GM12878 (cell line): ENCODE measurements at regions not wholly inside any gene's neighbourhood (a gene's known extent, or its start where the extent isn't known, plus 50 kb on each side); places are given as distances from the start of the nearest gene placed in this dataset.

ENCODE experiments used
- ATAC-seq: fragments of 200-7000 bp; cut with Tn5 transposase; 3 replicates; pipeline ENCODE4 v1.9.1; 2020; ENCODE audit warnings: mild to moderate bottlenecking, moderate library complexity
- BruUV-seq: library from RNA; stranded (reverse); fragments of 400-500 nt; replicated peaks from 2 replicates; lab custom pipeline; 2021; lab: Mats Ljungman, UMichigan
- CTCF ChIA-PET: fragments of 300-600 bp; sonication (Branson Sonifier 250); formaldehyde crosslinking; extraction: SDS; loops from one replicate; lab custom pipeline; 2021; ENCODE audit warnings: inconsistent platforms; lab: Yijun Ruan, JAX
- POLR2A ChIA-PET: fragments of 350-600 bp; formaldehyde crosslinking; extraction: SDS; loops from one replicate; lab custom pipeline; 2021; ENCODE audit warnings: inconsistent platforms; lab: Charles Lee
- RAD21 ChIA-PET: fragments of 300-600 bp; sonication (Branson Sonifier 250); formaldehyde crosslinking; loops from one replicate; lab custom pipeline; 2023; ENCODE audit warnings: antibody characterized with exemption; ENCODE audit not compliant: unreplicated experiment; lab: Charles Lee
- SMC1A ChIA-PET: fragments of 300-600 bp; sonication (Branson Sonifier 250); formaldehyde crosslinking; loops from one replicate; lab custom pipeline; 2023; ENCODE audit not compliant: unreplicated experiment, uncharacterized antibody; lab: Charles Lee
- DNase-seq: peaks from one replicate; pipeline ENCODE4 v3.0.0-alpha.2; 2011; ENCODE audit warnings: low read depth, low spot score
- FAIRE-seq: peaks from 3 replicates; lab custom pipeline; 2011; peaks lifted over from hg19 to GRCh38; lab: Jason Lieb, UNC
- H2AFZ ChIP-seq: 2 replicates; pipeline ENCODE4 v1.6.0; 2011; ENCODE audit warnings: low read depth, low read length, control low read depth; ENCODE audit not compliant: control insufficient read depth
- H3K27ac ChIP-seq: 2 replicates; pipeline ENCODE4 v1.5.1; 2011; ENCODE audit warnings: control low read depth; ENCODE audit not compliant: control insufficient read depth, insufficient read depth
- H3K27me3 ChIP-seq, 2 experiments: replicated peaks in 1 of 2; 2 replicates each; pipeline versions ENCODE4 v1.6.0 to v1.6.1; 2011; ENCODE audit warnings: low read length in 1 of 2; ENCODE audit not compliant: control insufficient read depth in 2 of 2, insufficient read depth in 2 of 2
- H3K36me3 ChIP-seq, 2 experiments: 2 replicates each; pipeline ENCODE4 v1.5.1; 2011; ENCODE audit warnings: low read length in 1 of 2; ENCODE audit not compliant: control insufficient read depth in 2 of 2, insufficient read depth in 2 of 2
- H3K4me1 ChIP-seq: 2 replicates; pipeline ENCODE4 v1.6.1; 2011; ENCODE audit warnings: mild to moderate bottlenecking, low read length, moderate library complexity, mixed read lengths; ENCODE audit not compliant: control insufficient read depth, insufficient read depth
- H3K4me2 ChIP-seq: 2 replicates; pipeline ENCODE4 v1.6.0; 2011; ENCODE audit warnings: control low read depth; ENCODE audit not compliant: control insufficient read depth, insufficient read depth
- H3K4me3 ChIP-seq: fragments of 200-600 bp; sonication (generic); 2 replicates; pipeline ENCODE4 v1.5.1; 2016
- H3K79me2 ChIP-seq: 2 replicates; pipeline ENCODE4 v1.6.0; 2011; ENCODE audit warnings: low read length; ENCODE audit not compliant: control insufficient read depth, insufficient read depth
- H3K9ac ChIP-seq: 2 replicates; pipeline ENCODE4 v1.8.0; 2011; ENCODE audit warnings: low read length, control low read depth, mixed read lengths; ENCODE audit not compliant: control insufficient read depth, insufficient read depth
- H3K9me3 ChIP-seq: replicated peaks from 3 replicates; pipeline ENCODE4 v1.5.1; 2011; ENCODE audit warnings: mild to moderate bottlenecking, low read length; ENCODE audit not compliant: control insufficient read depth, insufficient read depth
- H4K20me1 ChIP-seq: 2 replicates; pipeline ENCODE4 v1.6.0; 2011; ENCODE audit not compliant: control insufficient read depth, insufficient read depth
- E4F1 ChIP-seq: fragments of 450-650 bp; IDR thresholded peaks from 2 replicates; pipeline ENCODE4 v1.6.1; 2018; ENCODE audit warnings: borderline replicate concordance, mild to moderate bottlenecking; ENCODE audit not compliant: partially characterized antibody
- IRF4 ChIP-seq: IDR thresholded peaks from 2 replicates; pipeline ENCODE4 v1.6.1; 2011; ENCODE audit warnings: low read depth, low read length
- MEF2A ChIP-seq: IDR thresholded peaks from 2 replicates; pipeline ENCODE4 v1.6.1; 2011; ENCODE audit warnings: low read depth, mild to moderate bottlenecking, low read length, moderate library complexity; ENCODE audit not compliant: insufficient read depth
- RBBP5 ChIP-seq: fragments of 200-600 bp; sonication (generic); conservative IDR thresholded peaks from 2 replicates; pipeline ENCODE4 v1.6.1; 2016
- SMAD5 ChIP-seq: IDR thresholded peaks from 2 replicates; pipeline ENCODE4 v1.6.1; 2016; ENCODE audit warnings: antibody characterized with exemption, low read depth
- ZBTB33 ChIP-seq: fragments of 450-650 bp; IDR thresholded peaks from 2 replicates; pipeline ENCODE4 v1.6.1; 2017; ENCODE audit warnings: mild to moderate bottlenecking
- ZNF687 ChIP-seq: fragments of 450-650 bp; IDR thresholded peaks from 2 replicates; pipeline ENCODE4 v1.6.1; 2017; ENCODE audit warnings: mild to moderate bottlenecking, moderate library complexity
- WGBS: methylation state at CpG from one replicate; pipeline ENCODE4 v1.1.6; 2016; ENCODE audit warnings: low lambda C conversion rate; ENCODE audit not compliant: insufficient replicate concordance, insufficient coverage; ENCODE audit errors: missing lambda C conversion rate; 5-methylcytosine and 5-hydroxymethylcytosine counted together
- in situ Hi-C: fragments of 300-500 bp; cut with MboI; formaldehyde crosslinking; loops from 9 replicates; pipeline ENCODE4 v1.14.3; 2018; ENCODE audit warnings: mixed read lengths
- intact Hi-C: fragments of 100-400 bp; cut with micrococcal nuclease; formaldehyde crosslinking; loops from one replicate; pipeline ENCODE4 v1.14.2; 2022; ENCODE audit not compliant: unreplicated experiment
- TF ChIP-seq, protein P1 (sequence below): IDR thresholded peaks from 2 replicates; pipeline ENCODE4 v1.6.1; 2012; ENCODE audit warnings: low read depth, low read length, improper control_type of control experiment

DNA sequence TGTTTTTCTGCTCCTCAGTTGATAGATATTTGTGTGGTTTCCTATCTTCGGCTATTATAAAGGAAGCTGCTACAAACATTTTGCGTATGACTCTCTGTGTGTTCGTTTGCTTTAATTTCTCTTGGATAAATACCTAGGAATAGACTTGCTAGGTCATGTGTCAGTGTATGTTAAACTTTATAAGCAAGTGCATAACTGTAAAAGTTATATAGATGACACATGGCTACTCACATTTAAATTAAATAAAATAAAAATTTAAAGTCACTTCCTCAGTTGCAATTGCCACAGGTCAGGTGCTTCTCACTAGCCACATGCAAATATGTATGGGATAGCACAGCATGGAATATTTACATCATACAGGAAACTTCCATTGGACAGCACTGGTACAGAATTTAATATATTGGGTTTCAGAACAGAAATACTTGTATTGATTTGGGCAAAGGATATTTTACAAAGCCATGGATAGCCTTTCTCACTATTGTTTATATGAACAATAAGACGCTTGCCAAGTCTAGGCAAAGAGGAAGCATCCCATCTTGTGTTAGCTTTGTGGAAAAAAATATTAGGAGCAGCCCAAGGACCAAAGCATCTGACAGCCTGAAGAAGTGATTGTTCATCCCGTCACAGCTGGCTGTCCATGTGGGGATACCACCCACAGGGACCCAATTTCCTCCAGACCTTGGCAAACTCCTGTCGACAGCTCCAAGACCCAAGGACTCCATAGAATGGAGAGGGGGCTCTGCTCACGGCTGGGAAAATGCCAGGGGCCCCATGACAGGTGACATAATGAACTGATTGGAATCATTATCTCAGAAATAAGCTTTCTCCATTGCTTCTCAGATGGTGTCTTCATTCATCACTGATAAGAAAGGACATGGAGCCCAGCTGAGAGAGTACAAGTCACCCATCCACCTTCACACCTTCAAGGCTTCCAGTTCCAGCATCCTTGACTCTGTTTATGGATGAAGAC lies 196.7 kb downstream of the SH3BP4 start:
- Histone ChIP-seq H3K9ac (no peak overlapping the region), H3K9me3 (no peaks in the 10 kb centered on the region), H3K4me2 (no peak overlapping the region), H3K27ac (no peak overlapping the region), H3K4me1 (no peaks in the 10 kb centered on the region), H3K4me3 (no peak overlapping the region), H3K36me3 (no peaks in the 10 kb centered on the region), H3K27me3 (no peaks in the 10 kb centered on the region), H3K79me2 (no peaks in the 10 kb centered on the region), H4K20me1 (no peaks in the 10 kb centered on the region), H2AFZ (no peak overlapping the region)
- intact Hi-C loops (no loop called here), in situ Hi-C loops (no loop called here)
- RAD21 ChIA-PET: no interaction called here
- no peak for DNase-seq
- CTCF ChIA-PET: interaction anchor here (1.2 kb wide), 1 partner anchor 877 kb away, joined by 3 read pairs; no protein-coding TSS in a partner anchor
- 20% methylated on average over 7 of the region's 7 CpGs for WGBS
- POLR2A ChIA-PET: no interaction called here
- BruUV-seq: no TSS peak
- no peak for FAIRE-seq
- SMC1A ChIA-PET: no interaction called here
- no peak for ATAC-seq
- TF ChIP-seq, protein P1, sequence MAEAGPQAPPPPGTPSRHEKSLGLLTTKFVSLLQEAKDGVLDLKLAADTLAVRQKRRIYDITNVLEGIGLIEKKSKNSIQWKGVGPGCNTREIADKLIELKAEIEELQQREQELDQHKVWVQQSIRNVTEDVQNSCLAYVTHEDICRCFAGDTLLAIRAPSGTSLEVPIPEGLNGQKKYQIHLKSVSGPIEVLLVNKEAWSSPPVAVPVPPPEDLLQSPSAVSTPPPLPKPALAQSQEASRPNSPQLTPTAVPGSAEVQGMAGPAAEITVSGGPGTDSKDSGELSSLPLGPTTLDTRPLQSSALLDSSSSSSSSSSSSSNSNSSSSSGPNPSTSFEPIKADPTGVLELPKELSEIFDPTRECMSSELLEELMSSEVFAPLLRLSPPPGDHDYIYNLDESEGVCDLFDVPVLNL: no peak
- TF ChIP-seq SMAD5 (no peak), ZNF687 (no peak), E4F1 (no peak), MEF2A (no peak), ZBTB33 (no peak), RBBP5 (no peak), IRF4 (no peak)
